Activated CD4-positive, alpha-beta T cell treated with anti-CD3 and anti-CD28 coated beads for 24 hours (primary cell): ENCODE measurements at regions not wholly inside any gene's neighbourhood (a gene's known extent, or its start where the extent isn't known, plus 50 kb on each side); places are given as distances from the start of the nearest gene placed in this dataset.
"Not testable (repeated sequence)": the region's sequence is repeated elsewhere in the genome, so short reads cannot be mapped to it uniquely, and the experiment has no call there.

ENCODE experiments used
- DNase-seq, 2 donors: peaks; one replicate each; pipeline ENCODE4 v3.0.0-alpha.2; 2020; ENCODE audit warnings: low read depth in 2 of 2

- DNase-seq, result no peak
Observed at GRCh38 chr16:88200896-88201185, 181.9 kb upstream of the ZNF469 start.

GRCh38 chr16:88201611-88202010, 181.1 kb upstream of the ZNF469 start:
- DNase-seq, result not testable (repeated sequence)

GRCh38 chr16:88202207-88202745, 180.5 kb upstream of the ZNF469 start:
- DNase-seq, result no peak

- DNase-seq, result not testable (repeated sequence)
Observed at GRCh38 chr16:88202856-88203681, 179.7 kb upstream of the ZNF469 start.

- not testable (repeated sequence) for DNase-seq
Observed at GRCh38 chr16:88204131-88205110, 178.3 kb upstream of the ZNF469 start.

- DNase-seq, result not testable (repeated sequence)
Observed at GRCh38 chr16:88205482-88205881, 177.3 kb upstream of the ZNF469 start.

GRCh38 chr16:88206006-88206405, 176.8 kb upstream of the ZNF469 start:
- not testable (repeated sequence) for DNase-seq

- not testable (repeated sequence) for DNase-seq
Observed at GRCh38 chr16:88206516-88206915, 176.2 kb upstream of the ZNF469 start.

- no peak for DNase-seq
Observed at GRCh38 chr16:88208112-88208511, 174.6 kb upstream of the ZNF469 start.

GRCh38 chr16:88208776-88209175, 174.0 kb upstream of the ZNF469 start:
- not testable (repeated sequence) for DNase-seq

GRCh38 chr16:88209579-88209978, 173.2 kb upstream of the ZNF469 start:
- not testable (repeated sequence) for DNase-seq

- not testable (repeated sequence) for DNase-seq
Observed at GRCh38 chr16:88213937-88214336, 168.8 kb upstream of the ZNF469 start.

- DNase-seq, result not testable (repeated sequence)
Observed at GRCh38 chr16:88221001-88221761, 161.6 kb upstream of the ZNF469 start.

- not testable (repeated sequence) for DNase-seq
Observed at GRCh38 chr16:88223696-88224095, 159.1 kb upstream of the ZNF469 start.

GRCh38 chr16:88224131-88224898, 158.4 kb upstream of the ZNF469 start:
- not testable (repeated sequence) for DNase-seq

GRCh38 chr16:88225640-88226230, 157.0 kb upstream of the ZNF469 start:
- DNase-seq, result not testable (repeated sequence)

- DNase-seq, result not testable (repeated sequence)
Observed at GRCh38 chr16:88226302-88226701, 156.5 kb upstream of the ZNF469 start.

- DNase-seq, result not testable (repeated sequence)
Observed at GRCh38 chr16:88227026-88227721, 155.6 kb upstream of the ZNF469 start.

- DNase-seq, result not testable (repeated sequence)
Observed at GRCh38 chr16:88227722-88228482, 154.9 kb upstream of the ZNF469 start.
